Ureter (tissue), 1 donor: ENCODE measurements at regions not wholly inside any gene's neighbourhood (a gene's known extent, or its start where the extent isn't known, plus 50 kb on each side); places are given as distances from the start of the nearest gene placed in this dataset.

ENCODE experiments used
- DNase-seq: peaks from one replicate; pipeline ENCODE4 v3.0.0-alpha.2; 2020; ENCODE audit warnings: low spot score
- donor health status: DM: yes; HTN: yes; CAD: no.

GRCh38 chr22:48960980-48961660, 866.6 kb downstream of the BRD1 start:
- DNase-seq = peak; percentile 12

GRCh38 chr22:48960576-48960975, 867.1 kb downstream of the BRD1 start:
- DNase-seq = no peak

- peak; percentile 28 for DNase-seq
Measured at GRCh38 chr22:48959496-48959895, 868.2 kb downstream of the BRD1 start.

- DNase-seq = no peak
Measured at GRCh38 chr22:48957987-48958321, 869.7 kb downstream of the BRD1 start.

GRCh38 chr22:48957311-48957986, 870.2 kb downstream of the BRD1 start:
- DNase-seq = peak; percentile 31

- peak; percentile 38 for DNase-seq
Measured at GRCh38 chr22:48955351-48956311, 872.0 kb downstream of the BRD1 start.

- DNase-seq = peak; percentile 43
Measured at GRCh38 chr22:48954781-48955311, 872.8 kb downstream of the BRD1 start.

- no peak for DNase-seq
Measured at GRCh38 chr22:48953830-48954229, 873.8 kb downstream of the BRD1 start.

- no peak for DNase-seq
Measured at GRCh38 chr22:48953103-48953720, 874.5 kb downstream of the BRD1 start.

GRCh38 chr22:48952256-48953102, 875.2 kb downstream of the BRD1 start:
- DNase-seq = peak; percentile 32

GRCh38 chr22:48951836-48952235, 875.8 kb downstream of the BRD1 start:
- peak; percentile 26 for DNase-seq

- DNase-seq = peak; percentile 29
Measured at GRCh38 chr22:48950151-48950915, 877.3 kb downstream of the BRD1 start.

- DNase-seq = peak; percentile 30
Measured at GRCh38 chr22:48949375-48950149, 878.1 kb downstream of the BRD1 start.

- peak; percentile 22 for DNase-seq
Measured at GRCh38 chr22:48948575-48949170, 879.0 kb downstream of the BRD1 start.

- peak; percentile 29 for DNase-seq
Measured at GRCh38 chr22:48947636-48948035, 880.0 kb downstream of the BRD1 start.

- DNase-seq = peak; percentile 33
Measured at GRCh38 chr22:48945621-48946458, 881.8 kb downstream of the BRD1 start.

- DNase-seq = peak; percentile 36
Measured at GRCh38 chr22:48944751-48945620, 882.7 kb downstream of the BRD1 start.
